Endothelial cell of umbilical vein (primary cell): ENCODE measurements at regions not wholly inside any gene's neighbourhood (a gene's known extent, or its start where the extent isn't known, plus 50 kb on each side); places are given as distances from the start of the nearest gene placed in this dataset.

Source experiments
- CTCF ChIP-seq, 2 donors: IDR thresholded peaks; 1 replicate in 1 of 2; 2 replicates in 1 of 2; pipeline ENCODE4 v1.5.1; 2011; ENCODE audit warnings: low read length in 2 of 2, mild to moderate bottlenecking in 2 of 2, moderate library complexity in 2 of 2, control low read depth in 1 of 2, inconsistent platforms in 1 of 2, low read depth in 1 of 2; ENCODE audit not compliant: insufficient read depth in 1 of 2; ENCODE audit errors: extremely low read depth in 1 of 2
- EZH2 ChIP-seq: IDR thresholded peaks from 2 replicates; pipeline ENCODE4 v1.6.1; 2012; ENCODE audit warnings: borderline replicate concordance, low read depth, mild to moderate bottlenecking, moderate library complexity, low read length, inconsistent platforms; ENCODE audit not compliant: severe bottlenecking
- GATA2 ChIP-seq: IDR thresholded peaks from 2 replicates; pipeline ENCODE4 v1.7.0; 2011; ENCODE audit warnings: low read depth, mild to moderate bottlenecking, moderate library complexity, mixed read lengths, low read length; ENCODE audit not compliant: insufficient read length, insufficient read depth
- MAX ChIP-seq: IDR thresholded peaks from 2 replicates; pipeline ENCODE4 v1.6.1; 2011; ENCODE audit not compliant: insufficient read depth, insufficient read length
- MYC ChIP-seq: IDR thresholded peaks from one replicate; pipeline ENCODE4 v1.6.1; 2011; ENCODE audit warnings: mild to moderate bottlenecking, low read depth, low read length
- POLR2A ChIP-seq: IDR thresholded peaks from 2 replicates; pipeline ENCODE4 v1.6.1; 2012; ENCODE audit warnings: low read depth, mild to moderate bottlenecking, control low read depth, low read length
- POLR2AphosphoS5 ChIP-seq: IDR thresholded peaks from 2 replicates; pipeline ENCODE4 v1.6.1; 2012; ENCODE audit warnings: low read depth, mild to moderate bottlenecking, control low read depth, low read length, moderate library complexity; ENCODE audit not compliant: insufficient read depth

DNA sequence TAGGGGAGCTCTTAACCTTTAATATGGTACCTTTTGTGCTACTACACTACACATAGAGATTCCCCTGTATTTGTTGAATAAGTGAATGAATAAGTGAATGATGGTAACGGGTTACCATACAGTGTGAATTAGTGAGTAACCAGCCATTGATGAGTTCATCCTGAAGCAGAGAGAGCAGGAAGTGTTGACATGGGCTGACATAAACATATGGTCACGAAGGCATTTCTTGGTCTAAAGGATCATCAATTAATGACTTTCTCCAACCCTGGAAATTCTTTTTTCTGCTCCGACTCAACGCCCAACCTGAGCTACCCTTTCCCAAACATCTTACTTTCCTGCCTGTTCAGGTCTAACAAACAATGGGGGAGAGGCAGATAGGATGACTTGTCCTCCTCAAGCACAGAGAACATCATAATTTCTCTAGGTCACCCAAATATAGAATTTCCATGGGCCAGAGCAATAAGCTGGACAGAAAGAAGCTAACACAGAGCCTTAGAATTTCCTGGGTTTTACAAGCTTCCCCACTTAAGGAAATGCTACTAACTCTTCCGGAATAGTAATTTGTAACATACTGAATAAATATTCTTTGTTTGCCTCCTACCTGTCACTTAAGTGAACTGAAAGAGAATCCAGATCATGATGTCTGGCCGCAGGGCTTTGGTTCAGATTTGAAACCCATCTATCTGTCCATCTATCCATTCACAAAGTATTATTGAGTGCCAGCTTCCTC is 114.7 kb upstream of the NGF start:
- TF ChIP-seq POLR2A: no peak
- TF ChIP-seq CTCF (IDR thresholded peaks at IDR 0.05; ENCODE audit: extremely low read depth in 1 of 2, insufficient read depth in 1 of 2, low read depth in 1 of 2, low read length in 2 of 2): no peak
- no peak for TF ChIP-seq EZH2
- TF ChIP-seq MAX: no peak
- TF ChIP-seq POLR2AphosphoS5: no peak
- no peak for TF ChIP-seq MYC
- no peak for TF ChIP-seq GATA2
